ENCODE measurements at regions not wholly inside any gene's neighbourhood (a gene's known extent, or its start where the extent isn't known, plus 50 kb on each side); places are given as distances from the start of the nearest gene placed in this dataset.

DNA sequence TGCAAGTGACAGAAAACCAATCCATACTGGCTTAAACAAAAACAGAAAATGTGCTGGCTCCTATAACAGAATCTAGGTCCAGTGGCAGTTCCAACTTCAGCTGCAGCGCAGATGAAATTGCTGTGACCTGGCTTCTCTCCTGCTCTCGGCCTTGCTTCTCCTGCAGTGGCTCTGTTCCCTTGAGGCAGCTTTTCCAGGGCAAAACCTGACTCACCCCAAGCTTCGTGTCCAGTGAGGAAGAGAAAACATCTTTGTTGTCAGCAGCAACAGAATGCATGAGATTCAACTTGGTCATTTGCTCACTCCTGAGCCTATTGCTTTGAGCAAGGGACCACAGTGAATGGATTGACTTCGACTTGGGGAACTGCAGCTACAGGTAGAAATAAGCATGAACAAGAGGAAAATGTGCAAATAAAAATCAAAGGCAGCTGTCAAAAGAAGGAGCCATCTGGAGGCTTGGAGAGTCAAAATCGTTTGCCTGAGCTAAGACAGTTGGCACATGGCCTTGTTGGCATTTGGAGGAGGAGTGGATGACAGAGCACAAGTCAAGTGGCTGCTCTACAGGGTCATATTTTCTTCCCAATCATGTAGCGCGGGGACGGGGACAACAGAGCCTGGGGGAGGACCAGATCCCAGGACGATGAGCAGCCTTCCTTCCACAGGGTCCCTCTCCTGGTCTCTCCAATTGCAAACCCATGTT, 523.4 kb downstream of the FGF9 start:
- H3K9me1 ChIP-seq (replicated peaks; ENCODE audit: control insufficient read depth, extremely low read depth, insufficient read depth, low read length), result no peaks in the 10 kb centered on the region
- DNase-seq (ENCODE audit: low read depth, low spot score) (no peak), FAIRE-seq (no peak)
- H3K4me1 ChIP-seq (ENCODE audit: control insufficient read depth, extremely low read depth, insufficient read depth, low read length), result no peaks in the 10 kb centered on the region
- no peaks in the 10 kb centered on the region for H3K27me3 ChIP-seq (ENCODE audit: control insufficient read depth in 2 of 2, insufficient read depth in 2 of 2, low read length in 2 of 2)
- no peak overlapping the region for H3K4me2 ChIP-seq (ENCODE audit: insufficient read depth, low read length)
- CTCF ChIA-PET, result no interaction called here
- no peak overlapping the region for H3K4me3 ChIP-seq (replicated peaks in 1 of 3; ENCODE audit: insufficient read depth in 1 of 3, low read depth in 1 of 3, low read length in 3 of 3)
- no peak overlapping the region for H2AFZ ChIP-seq (ENCODE audit: low read depth, low read length)
- dilution Hi-C loops (cut with MboI; ENCODE audit: extremely low pct_ligation_motif_present, low sequenced_read_pairs) (no loop called here), intact Hi-C loops (cut with micrococcal nuclease) (no loop called here)
- H3K27ac ChIP-seq (ENCODE audit: insufficient read depth, low read depth, low read length), result no peak overlapping the region
- H4K20me1 ChIP-seq (replicated peaks; ENCODE audit: control insufficient read depth, extremely low read depth, insufficient read depth, low read length), result no peaks in the 10 kb centered on the region
- TF ChIP-seq POLR2A (IDR thresholded peaks at IDR 0.05; ENCODE audit: low read depth, low read length) (no peak), CTCF (IDR thresholded peaks at IDR 0.05; ENCODE audit: extremely low read depth in 1 of 2, insufficient read depth in 1 of 2, low read depth in 1 of 2, low read length in 2 of 2) (no peak)
- H3K36me3 ChIP-seq (ENCODE audit: control insufficient read depth in 2 of 2, extremely low read depth in 1 of 2, insufficient read depth in 2 of 2, low read length in 2 of 2), result no peaks in the 10 kb centered on the region
- H3K79me2 ChIP-seq (ENCODE audit: control insufficient read depth, insufficient read depth, low read length), result no peaks in the 10 kb centered on the region
- no peak overlapping the region for H3K9ac ChIP-seq (replicated peaks; ENCODE audit: extremely low read depth, insufficient read depth, low read length)
- BruUV-seq (replicated peaks), result no TSS peak
- peaks cover 6% of the 10 kb centered on the region for H3K9me3 ChIP-seq (replicated peaks; ENCODE audit: control insufficient read depth, insufficient read depth, low read length)
- POLR2A ChIA-PET, result no interaction called here

- intact Hi-C loops (cut with micrococcal nuclease), result no loop called here
- no peak overlapping the region for H3K4me2 ChIP-seq (ENCODE audit: insufficient read depth, low read length)
Measured at GRCh38 chr13:22195726-22196125, 524.9 kb downstream of the FGF9 start.

More at GRCh38 chr13:22195726-22196125, 524.9 kb downstream of the FGF9 start:
- no peak overlapping the region for H3K4me3 ChIP-seq (replicated peaks in 1 of 3; ENCODE audit: insufficient read depth in 1 of 3, low read depth in 1 of 3, low read length in 3 of 3)
- H3K9me1 ChIP-seq (replicated peaks; ENCODE audit: control insufficient read depth, extremely low read depth, insufficient read depth, low read length), result no peaks in the 10 kb centered on the region
- H2AFZ ChIP-seq (ENCODE audit: low read depth, low read length), result no peak overlapping the region
- no peak overlapping the region for H3K9ac ChIP-seq (replicated peaks; ENCODE audit: extremely low read depth, insufficient read depth, low read length)
- no TSS peak for BruUV-seq (replicated peaks)
- H4K20me1 ChIP-seq (replicated peaks; ENCODE audit: control insufficient read depth, extremely low read depth, insufficient read depth, low read length), result no peaks in the 10 kb centered on the region
- dilution Hi-C loops (cut with MboI; ENCODE audit: extremely low pct_ligation_motif_present, low sequenced_read_pairs), result no loop called here
- no peaks in the 10 kb centered on the region for H3K36me3 ChIP-seq (ENCODE audit: control insufficient read depth in 2 of 2, extremely low read depth in 1 of 2, insufficient read depth in 2 of 2, low read length in 2 of 2)
- H3K4me1 ChIP-seq (ENCODE audit: control insufficient read depth, extremely low read depth, insufficient read depth, low read length), result no peaks in the 10 kb centered on the region
- H3K79me2 ChIP-seq (ENCODE audit: control insufficient read depth, insufficient read depth, low read length), result no peaks in the 10 kb centered on the region
- peaks cover 6% of the 10 kb centered on the region for H3K9me3 ChIP-seq (replicated peaks; ENCODE audit: control insufficient read depth, insufficient read depth, low read length)
- H3K27me3 ChIP-seq (ENCODE audit: control insufficient read depth in 2 of 2, insufficient read depth in 2 of 2, low read length in 2 of 2), result no peaks in the 10 kb centered on the region
- H3K27ac ChIP-seq (ENCODE audit: insufficient read depth, low read depth, low read length), result no peak overlapping the region
- FAIRE-seq, result no peak
- ChIA-PET POLR2A (no interaction called here), CTCF (no interaction called here)
- no peak for DNase-seq (ENCODE audit: low read depth, low spot score)
- TF ChIP-seq GATA2 (IDR thresholded peaks at IDR 0.05; ENCODE audit: insufficient read depth, insufficient read length, low read depth, low read length), result no peak
- TF ChIP-seq, protein P1, sequence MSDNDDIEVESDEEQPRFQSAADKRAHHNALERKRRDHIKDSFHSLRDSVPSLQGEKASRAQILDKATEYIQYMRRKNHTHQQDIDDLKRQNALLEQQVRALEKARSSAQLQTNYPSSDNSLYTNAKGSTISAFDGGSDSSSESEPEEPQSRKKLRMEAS (IDR thresholded peaks at IDR 0.05; ENCODE audit: insufficient read depth, insufficient read length), result no peak
- no peak for TF ChIP-seq EZH2 (IDR thresholded peaks at IDR 0.05; ENCODE audit: borderline replicate concordance, low read depth, low read length, severe bottlenecking)
- no peak for TF ChIP-seq FOS (IDR thresholded peaks at IDR 0.05; ENCODE audit: borderline replicate concordance, insufficient read depth, low read length)
- TF ChIP-seq MYC (IDR thresholded peaks at IDR 0.05; ENCODE audit: low read depth, low read length), result no peak
- no peak for TF ChIP-seq POLR2A (IDR thresholded peaks at IDR 0.05; ENCODE audit: low read depth, low read length)
- no peak for TF ChIP-seq JUN (IDR thresholded peaks at IDR 0.05; ENCODE audit: borderline replicate concordance, insufficient read depth, insufficient read length, low read depth)
- no peak for TF ChIP-seq POLR2AphosphoS5 (IDR thresholded peaks at IDR 0.05; ENCODE audit: insufficient read depth, low read depth, low read length)
- TF ChIP-seq CTCF (IDR thresholded peaks at IDR 0.05; ENCODE audit: extremely low read depth in 1 of 2, insufficient read depth in 1 of 2, low read depth in 1 of 2, low read length in 2 of 2), result no peak

Data from endothelial cell of umbilical vein (primary cell).